Stimulated activated memory B cell treated with anti-CD40 and anti-IgM and Interleukin-4, amounts not matched to agents 10 μg/mL and 1 μg/mL and 100 μg/mL, for 72 hours (primary cell): ENCODE measurements at regions not wholly inside any gene's neighbourhood (a gene's known extent, or its start where the extent isn't known, plus 50 kb on each side); places are given as distances from the start of the nearest gene placed in this dataset.
"Not testable (repeated sequence)": the region's sequence is repeated elsewhere in the genome, so short reads cannot be mapped to it uniquely, and the experiment has no call there.

Source experiments
- ATAC-seq: fragments of 150-1000 bp; cut with Tn5 transposase; 2 replicates; pipeline ENCODE4 v1.10.0; 2021
- H3K27ac Mint-ChIP-seq: one replicate; pipeline ENCODE4 v1.8.0; 2022; ENCODE audit warnings: mild to moderate bottlenecking, mixed read lengths
- H3K27me3 Mint-ChIP-seq: one replicate; pipeline ENCODE4 v1.8.0; 2022; ENCODE audit warnings: mixed read lengths
- H3K36me3 Mint-ChIP-seq: one replicate; pipeline ENCODE4 v1.8.0; 2022; ENCODE audit warnings: mixed read lengths
- H3K4me1 Mint-ChIP-seq: one replicate; pipeline ENCODE4 v1.8.0; 2022; ENCODE audit warnings: mixed read lengths
- H3K4me3 Mint-ChIP-seq: one replicate; pipeline ENCODE4 v1.8.0; 2022; ENCODE audit warnings: mild to moderate bottlenecking, moderate library complexity, mixed read lengths
- H3K9me3 Mint-ChIP-seq: one replicate; pipeline ENCODE4 v1.8.0; 2022; ENCODE audit warnings: mixed read lengths

GRCh38 chr18:14943967-14944636 is 196.1 kb downstream of the ANKRD30B start:
- H3K27ac Mint-ChIP-seq: no peak overlapping the region
- no peak overlapping the region for H3K4me3 Mint-ChIP-seq
- H3K27me3 Mint-ChIP-seq: no peaks in the 10 kb centered on the region
- no peaks in the 10 kb centered on the region for H3K36me3 Mint-ChIP-seq
- no peak for ATAC-seq
- H3K9me3 Mint-ChIP-seq: no peaks in the 10 kb centered on the region
- H3K4me1 Mint-ChIP-seq: no peaks in the 10 kb centered on the region

GRCh38 chr18:14944838-14945237 is 196.9 kb downstream of the ANKRD30B start:
- no peak overlapping the region for H3K4me3 Mint-ChIP-seq
- no peak for ATAC-seq
- no peaks in the 10 kb centered on the region for H3K9me3 Mint-ChIP-seq
- H3K27ac Mint-ChIP-seq: no peak overlapping the region
- no peaks in the 10 kb centered on the region for H3K27me3 Mint-ChIP-seq
- H3K4me1 Mint-ChIP-seq: no peaks in the 10 kb centered on the region
- H3K36me3 Mint-ChIP-seq: no peaks in the 10 kb centered on the region

GRCh38 chr18:14945286-14945685 is 197.3 kb downstream of the ANKRD30B start:
- H3K36me3 Mint-ChIP-seq: no peaks in the 10 kb centered on the region
- H3K4me1 Mint-ChIP-seq: no peaks in the 10 kb centered on the region
- no peak overlapping the region for H3K27ac Mint-ChIP-seq
- no peak for ATAC-seq
- no peaks in the 10 kb centered on the region for H3K9me3 Mint-ChIP-seq
- H3K4me3 Mint-ChIP-seq: no peak overlapping the region
- no peaks in the 10 kb centered on the region for H3K27me3 Mint-ChIP-seq

GRCh38 chr18:14945984-14946383 is 198.0 kb downstream of the ANKRD30B start:
- H3K4me3 Mint-ChIP-seq: no peak overlapping the region
- ATAC-seq: no peak
- H3K27me3 Mint-ChIP-seq: no peaks in the 10 kb centered on the region
- no peaks in the 10 kb centered on the region for H3K4me1 Mint-ChIP-seq
- no peaks in the 10 kb centered on the region for H3K9me3 Mint-ChIP-seq
- no peaks in the 10 kb centered on the region for H3K36me3 Mint-ChIP-seq
- no peak overlapping the region for H3K27ac Mint-ChIP-seq

- not testable (repeated sequence) for H3K27ac Mint-ChIP-seq, ATAC-seq, H3K27me3 Mint-ChIP-seq
These were observed 198.9 kb downstream of the ANKRD30B start for GRCh38 chr18:14946741-14947470.

GRCh38 chr18:14947482-14948162 is 199.7 kb downstream of the ANKRD30B start:
- Mint-ChIP-seq H3K4me3 (no peak overlapping the region), H3K27ac (no peak overlapping the region), H3K27me3 (no peaks in the 10 kb centered on the region), H3K9me3 (no peaks in the 10 kb centered on the region), H3K4me1 (no peaks in the 10 kb centered on the region), H3K36me3 (no peaks in the 10 kb centered on the region)
- no peak for ATAC-seq

More at GRCh38 chr18:14946741-14947470, 198.9 kb downstream of the ANKRD30B start:
- H3K4me3 Mint-ChIP-seq, H3K4me1 Mint-ChIP-seq, H3K9me3 Mint-ChIP-seq, H3K36me3 Mint-ChIP-seq: not testable (repeated sequence)

- Mint-ChIP-seq H3K4me1 (no peaks in the 10 kb centered on the region), H3K27ac (no peak overlapping the region), H3K27me3 (no peaks in the 10 kb centered on the region), H3K4me3 (no peak overlapping the region), H3K9me3 (no peaks in the 10 kb centered on the region), H3K36me3 (no peaks in the 10 kb centered on the region)
- ATAC-seq: no peak
These were observed 200.2 kb downstream of the ANKRD30B start for GRCh38 chr18:14948163-14948540.

GRCh38 chr18:14949800-14950664 is 202.1 kb downstream of the ANKRD30B start:
- Mint-ChIP-seq H3K4me1 (no peaks in the 10 kb centered on the region), H3K36me3 (no peaks in the 10 kb centered on the region), H3K9me3 (peaks cover 3% of the 10 kb centered on the region), H3K27me3 (no peaks in the 10 kb centered on the region), H3K27ac (no peak overlapping the region), H3K4me3 (no peak overlapping the region)
- ATAC-seq: no peak

GRCh38 chr18:14952444-14953077 is 204.6 kb downstream of the ANKRD30B start:
- not testable (repeated sequence) for H3K27ac Mint-ChIP-seq, H3K9me3 Mint-ChIP-seq, H3K27me3 Mint-ChIP-seq, ATAC-seq, H3K4me1 Mint-ChIP-seq, H3K4me3 Mint-ChIP-seq, H3K36me3 Mint-ChIP-seq

GRCh38 chr18:14958701-14959100 is 210.7 kb downstream of the ANKRD30B start:
- no peaks in the 10 kb centered on the region for H3K36me3 Mint-ChIP-seq
- no peaks in the 10 kb centered on the region for H3K4me1 Mint-ChIP-seq
- no peaks in the 10 kb centered on the region for H3K27me3 Mint-ChIP-seq
- H3K9me3 Mint-ChIP-seq: peaks cover 7% of the 10 kb centered on the region
- H3K27ac Mint-ChIP-seq: no peak overlapping the region
- ATAC-seq: no peak
- no peak overlapping the region for H3K4me3 Mint-ChIP-seq

- H3K4me3 Mint-ChIP-seq: no peak overlapping the region
These were observed 211.6 kb downstream of the ANKRD30B start for GRCh38 chr18:14959550-14959949.

GRCh38 chr18:14961991-14962390 is 214.0 kb downstream of the ANKRD30B start:
- no peak for ATAC-seq
- Mint-ChIP-seq H3K36me3 (no peaks in the 10 kb centered on the region), H3K4me3 (no peak overlapping the region), H3K9me3 (peaks cover under 1% of the 10 kb centered on the region), H3K27ac (no peak overlapping the region), H3K4me1 (no peaks in the 10 kb centered on the region), H3K27me3 (no peaks in the 10 kb centered on the region)

More at GRCh38 chr18:14959550-14959949, 211.6 kb downstream of the ANKRD30B start:
- ATAC-seq: no peak
- H3K27ac Mint-ChIP-seq: no peak overlapping the region
- no peaks in the 10 kb centered on the region for H3K27me3 Mint-ChIP-seq
- no peaks in the 10 kb centered on the region for H3K36me3 Mint-ChIP-seq
- H3K9me3 Mint-ChIP-seq: peaks cover 5% of the 10 kb centered on the region
- H3K4me1 Mint-ChIP-seq: no peaks in the 10 kb centered on the region

- Mint-ChIP-seq H3K27me3 (no peaks in the 10 kb centered on the region), H3K27ac (no peak overlapping the region), H3K9me3 (no peaks in the 10 kb centered on the region), H3K36me3 (no peaks in the 10 kb centered on the region), H3K4me1 (no peaks in the 10 kb centered on the region), H3K4me3 (no peak overlapping the region)
- no peak for ATAC-seq
These were observed 214.7 kb downstream of the ANKRD30B start for GRCh38 chr18:14962626-14963025.

- Mint-ChIP-seq H3K4me3 (no peak overlapping the region), H3K36me3 (no peaks in the 10 kb centered on the region), H3K27me3 (no peaks in the 10 kb centered on the region), H3K27ac (no peak overlapping the region), H3K4me1 (no peaks in the 10 kb centered on the region), H3K9me3 (no peaks in the 10 kb centered on the region)
- ATAC-seq: no peak
These were observed 215.3 kb downstream of the ANKRD30B start for GRCh38 chr18:14963246-14963645.

- H3K9me3 Mint-ChIP-seq: no peaks in the 10 kb centered on the region
- H3K27ac Mint-ChIP-seq: no peak overlapping the region
- no peaks in the 10 kb centered on the region for H3K36me3 Mint-ChIP-seq
- no peaks in the 10 kb centered on the region for H3K4me1 Mint-ChIP-seq
- H3K4me3 Mint-ChIP-seq: no peak overlapping the region
- ATAC-seq: no peak
- no peaks in the 10 kb centered on the region for H3K27me3 Mint-ChIP-seq
These were observed 216.0 kb downstream of the ANKRD30B start for GRCh38 chr18:14964002-14964401.
